ENCODE measurements at regions not wholly inside any gene's neighbourhood (a gene's known extent, or its start where the extent isn't known, plus 50 kb on each side); places are given as distances from the start of the nearest gene placed in this dataset.

GRCh38 chr3:6716420-6716819 lies 144.5 kb upstream of the GRM7 start:
- H3K4me3 Mint-ChIP-seq, result no peak overlapping the region
- no peaks in the 10 kb centered on the region for H3K27me3 Mint-ChIP-seq
- H3K36me3 Mint-ChIP-seq, result no peaks in the 10 kb centered on the region
- H3K4me1 Mint-ChIP-seq, result no peaks in the 10 kb centered on the region
- H3K9me3 Mint-ChIP-seq, result no peaks in the 10 kb centered on the region
- H3K27ac Mint-ChIP-seq, result no peak overlapping the region

GRCh38 chr3:6717026-6717943 lies 143.6 kb upstream of the GRM7 start:
- H3K9me3 Mint-ChIP-seq, result no peaks in the 10 kb centered on the region
- H3K4me3 Mint-ChIP-seq, result no peak overlapping the region

GRCh38 chr3:6719999-6720398 lies 140.9 kb upstream of the GRM7 start:
- no peak overlapping the region for H3K4me3 Mint-ChIP-seq
- no peaks in the 10 kb centered on the region for H3K36me3 Mint-ChIP-seq
- no peaks in the 10 kb centered on the region for H3K27me3 Mint-ChIP-seq
- H3K4me1 Mint-ChIP-seq, result no peaks in the 10 kb centered on the region
- no peak overlapping the region for H3K27ac Mint-ChIP-seq
- H3K9me3 Mint-ChIP-seq, result no peaks in the 10 kb centered on the region

More at GRCh38 chr3:6717026-6717943, 143.6 kb upstream of the GRM7 start:
- Mint-ChIP-seq H3K4me1 (no peaks in the 10 kb centered on the region), H3K36me3 (no peaks in the 10 kb centered on the region), H3K27me3 (no peaks in the 10 kb centered on the region), H3K27ac (no peak overlapping the region)

- Mint-ChIP-seq H3K27me3 (no peaks in the 10 kb centered on the region), H3K27ac (no peak overlapping the region), H3K4me1 (no peaks in the 10 kb centered on the region), H3K4me3 (no peak overlapping the region), H3K36me3 (no peaks in the 10 kb centered on the region), H3K9me3 (no peaks in the 10 kb centered on the region)
Observed at GRCh38 chr3:6721491-6721890, 139.4 kb upstream of the GRM7 start.

GRCh38 chr3:6723205-6723604 lies 137.7 kb upstream of the GRM7 start:
- no peak overlapping the region for H3K27ac Mint-ChIP-seq
- no peaks in the 10 kb centered on the region for H3K9me3 Mint-ChIP-seq
- H3K4me1 Mint-ChIP-seq, result no peaks in the 10 kb centered on the region
- H3K36me3 Mint-ChIP-seq, result no peaks in the 10 kb centered on the region
- no peaks in the 10 kb centered on the region for H3K27me3 Mint-ChIP-seq
- H3K4me3 Mint-ChIP-seq, result no peak overlapping the region

GRCh38 chr3:6726811-6727210 lies 134.1 kb upstream of the GRM7 start:
- H3K9me3 Mint-ChIP-seq, result no peaks in the 10 kb centered on the region
- no peak overlapping the region for H3K4me3 Mint-ChIP-seq
- no peaks in the 10 kb centered on the region for H3K36me3 Mint-ChIP-seq
- H3K27me3 Mint-ChIP-seq, result no peaks in the 10 kb centered on the region
- no peaks in the 10 kb centered on the region for H3K4me1 Mint-ChIP-seq
- H3K27ac Mint-ChIP-seq, result no peak overlapping the region

GRCh38 chr3:6732807-6733206 lies 128.1 kb upstream of the GRM7 start:
- no peak overlapping the region for H3K27ac Mint-ChIP-seq
- H3K9me3 Mint-ChIP-seq, result peaks cover 5% of the 10 kb centered on the region
- H3K4me1 Mint-ChIP-seq, result no peaks in the 10 kb centered on the region
- no peaks in the 10 kb centered on the region for H3K27me3 Mint-ChIP-seq
- no peaks in the 10 kb centered on the region for H3K36me3 Mint-ChIP-seq
- H3K4me3 Mint-ChIP-seq, result no peak overlapping the region

- Mint-ChIP-seq H3K9me3 (peaks cover 5% of the 10 kb centered on the region), H3K4me1 (no peaks in the 10 kb centered on the region), H3K27me3 (no peaks in the 10 kb centered on the region), H3K4me3 (no peak overlapping the region), H3K36me3 (no peaks in the 10 kb centered on the region), H3K27ac (no peak overlapping the region)
Observed at GRCh38 chr3:6733699-6734394, 127.1 kb upstream of the GRM7 start.

- no peaks in the 10 kb centered on the region for H3K27me3 Mint-ChIP-seq
- no peak overlapping the region for H3K4me3 Mint-ChIP-seq
- H3K36me3 Mint-ChIP-seq, result no peaks in the 10 kb centered on the region
- H3K27ac Mint-ChIP-seq, result no peak overlapping the region
- peaks cover 5% of the 10 kb centered on the region for H3K9me3 Mint-ChIP-seq
- no peaks in the 10 kb centered on the region for H3K4me1 Mint-ChIP-seq
Observed at GRCh38 chr3:6734395-6734746, 126.5 kb upstream of the GRM7 start.

- Mint-ChIP-seq H3K9me3 (peaks cover 5% of the 10 kb centered on the region), H3K4me3 (no peak overlapping the region), H3K36me3 (no peaks in the 10 kb centered on the region), H3K4me1 (no peaks in the 10 kb centered on the region), H3K27me3 (no peaks in the 10 kb centered on the region), H3K27ac (no peak overlapping the region)
Observed at GRCh38 chr3:6736836-6737629, 123.9 kb upstream of the GRM7 start.

- no peak overlapping the region for H3K4me3 Mint-ChIP-seq
- peaks cover 8% of the 10 kb centered on the region for H3K9me3 Mint-ChIP-seq
- H3K36me3 Mint-ChIP-seq, result no peaks in the 10 kb centered on the region
- H3K27ac Mint-ChIP-seq, result no peak overlapping the region
- no peaks in the 10 kb centered on the region for H3K27me3 Mint-ChIP-seq
- H3K4me1 Mint-ChIP-seq, result no peaks in the 10 kb centered on the region
Observed at GRCh38 chr3:6737630-6738029, 123.3 kb upstream of the GRM7 start.

- no peaks in the 10 kb centered on the region for H3K27me3 Mint-ChIP-seq
- no peaks in the 10 kb centered on the region for H3K4me1 Mint-ChIP-seq
- no peak overlapping the region for H3K4me3 Mint-ChIP-seq
- peaks cover 7% of the 10 kb centered on the region for H3K9me3 Mint-ChIP-seq
- no peak overlapping the region for H3K27ac Mint-ChIP-seq
- no peaks in the 10 kb centered on the region for H3K36me3 Mint-ChIP-seq
Observed at GRCh38 chr3:6739288-6739687, 121.6 kb upstream of the GRM7 start.

- H3K4me3 Mint-ChIP-seq, result no peak overlapping the region
- no peaks in the 10 kb centered on the region for H3K4me1 Mint-ChIP-seq
- H3K36me3 Mint-ChIP-seq, result no peaks in the 10 kb centered on the region
- H3K27ac Mint-ChIP-seq, result no peak overlapping the region
- H3K9me3 Mint-ChIP-seq, result peaks cover 15% of the 10 kb centered on the region
- no peaks in the 10 kb centered on the region for H3K27me3 Mint-ChIP-seq
Observed at GRCh38 chr3:6743067-6743720, 117.7 kb upstream of the GRM7 start.

- peaks cover 20% of the 10 kb centered on the region for H3K9me3 Mint-ChIP-seq
- no peak overlapping the region for H3K4me3 Mint-ChIP-seq
- H3K27me3 Mint-ChIP-seq, result no peaks in the 10 kb centered on the region
- H3K4me1 Mint-ChIP-seq, result no peaks in the 10 kb centered on the region
- no peak overlapping the region for H3K27ac Mint-ChIP-seq
- H3K36me3 Mint-ChIP-seq, result no peaks in the 10 kb centered on the region
Observed at GRCh38 chr3:6746443-6746842, 114.5 kb upstream of the GRM7 start.

- H3K4me1 Mint-ChIP-seq, result no peaks in the 10 kb centered on the region
- H3K9me3 Mint-ChIP-seq, result peaks cover 20% of the 10 kb centered on the region
- H3K27me3 Mint-ChIP-seq, result no peaks in the 10 kb centered on the region
- H3K27ac Mint-ChIP-seq, result no peak overlapping the region
- no peaks in the 10 kb centered on the region for H3K36me3 Mint-ChIP-seq
- H3K4me3 Mint-ChIP-seq, result no peak overlapping the region
Observed at GRCh38 chr3:6747017-6747416, 113.9 kb upstream of the GRM7 start.
